Neural cell (in vitro differentiated cells): ENCODE measurements at regions not wholly inside any gene's neighbourhood (a gene's known extent, or its start where the extent isn't known, plus 50 kb on each side); places are given as distances from the start of the nearest gene placed in this dataset.

ENCODE experiments used
- H2AFZ ChIP-seq: fragments of 200-600, 300-800 bp; sonication (generic), shearing (Covaris generic); 2 replicates; pipeline ENCODE4 v1.6.0; 2014; ENCODE audit warnings: low read depth, mild to moderate bottlenecking, antibody characterized with exemption, low read length, moderate library complexity
- H3F3A ChIP-seq: fragments of 200-600 bp; shearing (Covaris generic); 2 replicates; pipeline ENCODE4 v1.6.1; 2016; ENCODE audit warnings: mild to moderate bottlenecking, moderate library complexity, mixed read lengths, antibody characterized with exemption, low read length; ENCODE audit not compliant: insufficient read depth, poor library complexity, severe bottlenecking
- H3K27ac ChIP-seq: fragments of 200-600, 300-800 bp; sonication (generic), shearing (Covaris generic); 2 replicates; pipeline ENCODE4 v1.5.1; 2014; ENCODE audit warnings: mild to moderate bottlenecking, low read length, moderate library complexity
- H3K27me3 ChIP-seq: fragments of 300-800, 200-600 bp; sonication (generic), shearing (Covaris generic); 2 replicates; pipeline ENCODE4 v1.6.0; 2014; ENCODE audit warnings: mild to moderate bottlenecking, low read depth, low read length, moderate library complexity; ENCODE audit not compliant: insufficient read depth
- H3K36me3 ChIP-seq: fragments of 300-800, 200-600 bp; sonication (generic), shearing (Covaris generic); 2 replicates; pipeline ENCODE4 v1.5.1; 2014; ENCODE audit warnings: mild to moderate bottlenecking, antibody characterized with exemption, low read length, moderate library complexity; ENCODE audit not compliant: insufficient read depth
- H3K4me2 ChIP-seq: fragments of 300-800, 200-600 bp; sonication (generic), shearing (Covaris generic); 2 replicates; pipeline ENCODE4 v1.6.0; 2014; ENCODE audit warnings: mild to moderate bottlenecking, low read length
- H3K4me3 ChIP-seq: fragments of 300-800, 200-600 bp; sonication (generic), shearing (Covaris generic); 2 replicates; pipeline ENCODE4 v1.5.1; 2014; ENCODE audit warnings: mild to moderate bottlenecking, low read length, moderate library complexity
- H3K79me2 ChIP-seq: fragments of 200-600 bp; shearing (Covaris generic); replicated peaks from 2 replicates; pipeline ENCODE4 v1.6.0; 2014; ENCODE audit warnings: mild to moderate bottlenecking, low read length, moderate library complexity; ENCODE audit not compliant: insufficient read depth
- H3K9ac ChIP-seq: fragments of 300-800, 200-600 bp; sonication (generic), shearing (Covaris generic); 2 replicates; pipeline ENCODE4 v1.6.1; 2016; ENCODE audit warnings: mild to moderate bottlenecking, low read length, mixed read lengths
- H3K9me2 ChIP-seq: fragments of 200-600 bp; shearing (Covaris generic); 2 replicates; pipeline ENCODE4 v1.6.1; 2016; ENCODE audit warnings: mild to moderate bottlenecking, low read length, mixed read lengths; ENCODE audit not compliant: insufficient read depth
- H3K9me3 ChIP-seq: fragments of 200-600, 300-800 bp; sonication (generic), shearing (Covaris generic); 2 replicates; pipeline ENCODE4 v1.6.1; 2016; ENCODE audit warnings: mild to moderate bottlenecking, mixed run types, low read length, moderate library complexity, mixed read lengths
- H4K20me1 ChIP-seq: fragments of 200-600 bp; shearing (Covaris generic); 2 replicates; pipeline ENCODE4 v1.6.1; 2016; ENCODE audit warnings: mild to moderate bottlenecking, mixed run types; ENCODE audit not compliant: insufficient read depth
- CTCF ChIP-seq: fragments of 450-650 bp; IDR thresholded peaks from 2 replicates; pipeline ENCODE4 v1.5.1; 2014; ENCODE audit warnings: antibody characterized with exemption, mild to moderate bottlenecking, moderate library complexity; ENCODE audit not compliant: poor library complexity, severe bottlenecking
- EP300 ChIP-seq: fragments of 450-650 bp; conservative IDR thresholded peaks from 2 replicates; pipeline ENCODE4 v1.6.1; 2014; ENCODE audit warnings: antibody characterized with exemption, mild to moderate bottlenecking, moderate library complexity; ENCODE audit not compliant: poor library complexity, severe bottlenecking
- EZH2 ChIP-seq: fragments of 200-600, 300-800 bp; shearing (Covaris generic), sonication (generic); IDR thresholded peaks from 2 replicates; pipeline ENCODE4 v1.6.1; 2014; ENCODE audit warnings: antibody characterized with exemption, low read length, borderline replicate concordance, mild to moderate bottlenecking; ENCODE audit not compliant: insufficient read depth, poor library complexity, severe bottlenecking
- MXI1 ChIP-seq: fragments of 450-650 bp; conservative IDR thresholded peaks from 2 replicates; pipeline ENCODE4 v1.6.1; 2014; ENCODE audit warnings: antibody characterized with exemption, mild to moderate bottlenecking; ENCODE audit not compliant: poor library complexity, severe bottlenecking
- POLR2AphosphoS5 ChIP-seq: IDR thresholded peaks from 2 replicates; pipeline ENCODE4 v1.6.1; 2012
- RAD21 ChIP-seq: fragments of 450-650 bp; conservative IDR thresholded peaks from 2 replicates; pipeline ENCODE4 v1.6.1; 2014; ENCODE audit warnings: antibody characterized with exemption, mild to moderate bottlenecking, moderate library complexity
- REST ChIP-seq: IDR thresholded peaks from 2 replicates; pipeline ENCODE4 v1.6.1; 2012; ENCODE audit warnings: borderline replicate concordance
- SMC3 ChIP-seq: fragments of 450-650 bp; conservative IDR thresholded peaks from 2 replicates; pipeline ENCODE4 v1.6.1; 2014; ENCODE audit warnings: antibody characterized with exemption, mild to moderate bottlenecking, moderate library complexity; ENCODE audit not compliant: poor library complexity
- TAF1 ChIP-seq: IDR thresholded peaks from 2 replicates; pipeline ENCODE4 v1.6.1; 2012; ENCODE audit warnings: low read depth

GRCh38 chr3:35986161-35986560, 346.8 kb downstream of the ARPP21 start:
- H2AFZ ChIP-seq = no peak overlapping the region
- H3K27me3 ChIP-seq = no peaks in the 10 kb centered on the region
- no peak for TF ChIP-seq EP300
- TF ChIP-seq TAF1 = no peak
- no peak for TF ChIP-seq RAD21
- TF ChIP-seq SMC3 = no peak
- TF ChIP-seq POLR2AphosphoS5 = no peak
- no peak for TF ChIP-seq EZH2
- no peak for TF ChIP-seq MXI1
- no peak for TF ChIP-seq CTCF
- H3K27ac ChIP-seq = no peak overlapping the region
- no peak overlapping the region for H3K4me2 ChIP-seq
- H3K36me3 ChIP-seq = no peaks in the 10 kb centered on the region
- H3K4me3 ChIP-seq = no peak overlapping the region
- H3K9me2 ChIP-seq = no peaks in the 10 kb centered on the region
- no peaks in the 10 kb centered on the region for H3F3A ChIP-seq
- H4K20me1 ChIP-seq = no peaks in the 10 kb centered on the region
- no peaks in the 10 kb centered on the region for H3K9me3 ChIP-seq
- H3K9ac ChIP-seq = no peak overlapping the region
- H3K79me2 ChIP-seq = no peaks in the 10 kb centered on the region

DNA sequence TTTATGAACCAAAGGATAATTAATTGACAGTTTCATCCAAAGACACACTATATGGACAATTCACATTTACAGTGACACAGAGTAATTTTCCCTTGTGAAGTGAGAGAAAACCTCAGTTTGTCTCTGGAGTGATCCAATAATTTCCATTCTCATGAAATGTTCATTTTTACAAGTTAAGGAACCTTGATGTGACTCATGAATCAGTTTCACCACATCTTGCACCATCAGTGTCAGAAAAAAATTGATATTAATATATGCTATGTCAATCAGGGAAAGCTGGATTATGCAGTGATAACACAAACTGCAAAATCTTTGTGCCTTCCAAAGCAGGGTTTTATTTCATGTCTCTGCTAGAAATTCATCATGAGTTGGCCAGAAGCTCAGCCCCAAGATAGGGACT, 348.1 kb downstream of the ARPP21 start:
- no peaks in the 10 kb centered on the region for H3K27me3 ChIP-seq
- no peaks in the 10 kb centered on the region for H4K20me1 ChIP-seq
- H2AFZ ChIP-seq = no peak overlapping the region
- H3K79me2 ChIP-seq = no peaks in the 10 kb centered on the region
- H3K36me3 ChIP-seq = no peaks in the 10 kb centered on the region
- H3K9ac ChIP-seq = no peak overlapping the region
- no peaks in the 10 kb centered on the region for H3K9me2 ChIP-seq
- no peaks in the 10 kb centered on the region for H3F3A ChIP-seq
- H3K9me3 ChIP-seq = no peaks in the 10 kb centered on the region
- peak overlapping the region; percentile 4 for H3K4me3 ChIP-seq
- TF ChIP-seq POLR2AphosphoS5 (peak; percentile 71), EZH2 (no peak), MXI1 (no peak), REST (peak; percentile 33), CTCF (no peak), RAD21 (no peak), EP300 (peak; percentile 88)
- peak overlapping the region; percentile 38 for H3K27ac ChIP-seq
- no peak overlapping the region for H3K4me2 ChIP-seq
